SJSA1 (cell line): ENCODE measurements at regions not wholly inside any gene's neighbourhood (a gene's known extent, or its start where the extent isn't known, plus 50 kb on each side); places are given as distances from the start of the nearest gene placed in this dataset.

ENCODE experiments used
- DNase-seq, 2 experiments: peaks; one replicate each; pipeline ENCODE4 v3.0.0-alpha.2; 2015 to 2020; ENCODE audit warnings: low spot score in 2 of 2, low read depth in 1 of 2
- H3K27ac ChIP-seq: fragments of 250-450 bp; sonication (Bioruptor Pico); 2 replicates; pipeline ENCODE4 v1.5.1; 2020; ENCODE audit warnings: mild to moderate bottlenecking, moderate library complexity
- H3K27me3 ChIP-seq: fragments of 250-450 bp; sonication (Bioruptor Pico); replicated peaks from 2 replicates; pipeline ENCODE4 v1.5.1; 2020; ENCODE audit warnings: mild to moderate bottlenecking, moderate library complexity
- H3K36me3 ChIP-seq: fragments of 250-450 bp; sonication (Bioruptor Pico); 2 replicates; pipeline ENCODE4 v1.5.1; 2020; ENCODE audit warnings: mild to moderate bottlenecking
- H3K4me1 ChIP-seq: fragments of 250-450 bp; sonication (Bioruptor Pico); replicated peaks from 2 replicates; pipeline ENCODE4 v1.6.1; 2021; ENCODE audit warnings: mild to moderate bottlenecking
- H3K4me3 ChIP-seq: fragments of 250-450 bp; sonication (Bioruptor Pico); 2 replicates; pipeline ENCODE4 v1.5.1; 2020; ENCODE audit warnings: mild to moderate bottlenecking
- H3K9me3 ChIP-seq: fragments of 250-450 bp; sonication (Bioruptor Pico); replicated peaks from 2 replicates; pipeline ENCODE4 v1.5.1; 2020; ENCODE audit warnings: mild to moderate bottlenecking

DNA sequence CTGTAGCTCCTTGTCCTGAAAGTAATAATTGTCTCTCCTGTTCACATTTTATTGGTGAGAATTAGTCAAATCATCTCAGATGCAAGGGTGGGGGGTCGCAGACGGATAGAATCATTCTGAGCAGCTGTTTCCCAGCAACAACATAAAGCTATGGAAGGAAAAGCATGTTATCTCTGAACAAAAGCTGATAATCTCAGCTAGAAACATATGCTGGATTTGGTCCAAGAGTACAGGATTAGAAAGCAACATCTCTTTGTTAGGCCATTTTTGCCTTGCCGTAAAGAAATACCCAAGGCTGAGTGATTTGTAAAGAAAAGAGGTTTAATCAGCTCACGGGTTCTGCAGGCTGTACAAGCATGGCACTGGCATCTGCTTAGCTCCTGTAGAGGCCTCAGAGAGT is 472.8 kb upstream of the BOD1L1 start:
- Histone ChIP-seq H3K27me3 (no peaks in the 10 kb centered on the region), H3K9me3 (no peaks in the 10 kb centered on the region), H3K27ac (no peak overlapping the region), H3K36me3 (no peaks in the 10 kb centered on the region), H3K4me1 (no peaks in the 10 kb centered on the region), H3K4me3 (no peak overlapping the region)
- DNase-seq: no peak

GRCh38 chr4:14110407-14110806 is 482.9 kb upstream of the BOD1L1 start:
- no peaks in the 10 kb centered on the region for H3K9me3 ChIP-seq
- DNase-seq: no peak
- no peaks in the 10 kb centered on the region for H3K36me3 ChIP-seq
- H3K27ac ChIP-seq: no peak overlapping the region
- no peaks in the 10 kb centered on the region for H3K4me1 ChIP-seq
- H3K27me3 ChIP-seq: no peaks in the 10 kb centered on the region
- H3K4me3 ChIP-seq: no peak overlapping the region

- Histone ChIP-seq H3K27me3 (no peaks in the 10 kb centered on the region), H3K27ac (no peak overlapping the region), H3K4me3 (no peak overlapping the region)
Measured at GRCh38 chr4:14111730-14112181, 484.2 kb upstream of the BOD1L1 start.

DNA sequence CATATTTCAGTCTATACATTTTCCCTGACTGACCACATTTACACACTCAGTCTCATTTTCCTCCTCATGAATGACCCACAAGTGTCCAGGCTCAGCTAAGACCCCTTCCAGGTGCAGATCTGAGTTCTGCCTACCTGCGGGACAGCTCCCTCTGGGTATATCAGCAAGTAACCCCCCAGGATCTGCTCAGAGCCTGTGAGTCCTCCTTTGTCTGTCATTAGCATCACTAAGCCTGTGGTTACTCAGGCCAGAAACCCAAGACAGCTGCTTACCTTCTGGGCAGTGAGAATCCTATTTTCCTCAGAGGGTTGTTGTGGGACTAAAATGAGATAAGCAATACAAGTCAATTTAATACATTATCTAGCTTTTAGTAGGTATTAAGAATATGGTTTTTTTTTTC is 487.6 kb upstream of the BOD1L1 start:
- Histone ChIP-seq H3K36me3 (no peaks in the 10 kb centered on the region), H3K4me1 (no peaks in the 10 kb centered on the region), H3K4me3 (no peak overlapping the region), H3K9me3 (no peaks in the 10 kb centered on the region), H3K27ac (no peak overlapping the region), H3K27me3 (no peaks in the 10 kb centered on the region)
- DNase-seq: no peak

More at GRCh38 chr4:14111730-14112181, 484.2 kb upstream of the BOD1L1 start:
- H3K4me1 ChIP-seq: no peaks in the 10 kb centered on the region
- no peaks in the 10 kb centered on the region for H3K9me3 ChIP-seq
- H3K36me3 ChIP-seq: no peaks in the 10 kb centered on the region
- no peak for DNase-seq

DNA sequence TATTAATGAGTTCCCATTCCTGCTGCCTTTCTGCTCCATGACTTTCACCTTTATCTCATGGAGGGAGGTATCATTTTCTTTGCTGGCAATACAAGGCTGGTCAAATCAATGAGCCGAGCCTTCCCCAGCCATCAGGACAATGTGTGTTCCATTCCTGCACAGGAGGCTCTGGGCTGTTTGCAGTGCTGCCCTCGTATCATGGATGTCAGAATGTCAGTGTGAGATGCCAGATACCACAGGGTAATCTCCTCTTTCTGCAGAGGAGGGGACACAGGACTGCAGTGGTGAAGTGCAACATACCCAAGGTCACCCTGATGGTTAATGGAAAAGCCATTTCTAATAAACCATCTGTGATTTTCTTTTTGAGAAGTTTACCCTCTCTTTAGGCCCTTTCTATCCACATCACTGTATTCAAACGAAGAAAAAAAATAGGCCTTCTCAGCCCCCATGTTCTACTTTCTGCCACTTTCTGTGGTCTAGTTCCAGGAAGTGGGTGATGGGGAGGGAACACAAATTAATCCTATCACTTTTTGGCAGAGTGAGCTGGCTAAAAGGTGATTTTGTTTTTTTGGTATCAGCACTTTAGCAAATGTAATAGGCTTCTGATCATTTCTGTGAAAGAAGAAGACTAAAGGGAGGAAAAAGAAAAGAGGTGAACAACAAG is 490.2 kb upstream of the BOD1L1 start:
- H3K36me3 ChIP-seq: no peaks in the 10 kb centered on the region
- DNase-seq: no peak
- no peaks in the 10 kb centered on the region for H3K9me3 ChIP-seq
- H3K4me1 ChIP-seq: no peaks in the 10 kb centered on the region
- H3K27me3 ChIP-seq: no peaks in the 10 kb centered on the region
- H3K4me3 ChIP-seq: no peak overlapping the region
- no peak overlapping the region for H3K27ac ChIP-seq

GRCh38 chr4:14124816-14125215 is 497.3 kb upstream of the BOD1L1 start:
- Histone ChIP-seq H3K9me3 (no peaks in the 10 kb centered on the region), H3K27ac (no peak overlapping the region), H3K4me3 (no peak overlapping the region), H3K4me1 (no peaks in the 10 kb centered on the region), H3K27me3 (no peaks in the 10 kb centered on the region), H3K36me3 (no peaks in the 10 kb centered on the region)
- no peak for DNase-seq

DNA sequence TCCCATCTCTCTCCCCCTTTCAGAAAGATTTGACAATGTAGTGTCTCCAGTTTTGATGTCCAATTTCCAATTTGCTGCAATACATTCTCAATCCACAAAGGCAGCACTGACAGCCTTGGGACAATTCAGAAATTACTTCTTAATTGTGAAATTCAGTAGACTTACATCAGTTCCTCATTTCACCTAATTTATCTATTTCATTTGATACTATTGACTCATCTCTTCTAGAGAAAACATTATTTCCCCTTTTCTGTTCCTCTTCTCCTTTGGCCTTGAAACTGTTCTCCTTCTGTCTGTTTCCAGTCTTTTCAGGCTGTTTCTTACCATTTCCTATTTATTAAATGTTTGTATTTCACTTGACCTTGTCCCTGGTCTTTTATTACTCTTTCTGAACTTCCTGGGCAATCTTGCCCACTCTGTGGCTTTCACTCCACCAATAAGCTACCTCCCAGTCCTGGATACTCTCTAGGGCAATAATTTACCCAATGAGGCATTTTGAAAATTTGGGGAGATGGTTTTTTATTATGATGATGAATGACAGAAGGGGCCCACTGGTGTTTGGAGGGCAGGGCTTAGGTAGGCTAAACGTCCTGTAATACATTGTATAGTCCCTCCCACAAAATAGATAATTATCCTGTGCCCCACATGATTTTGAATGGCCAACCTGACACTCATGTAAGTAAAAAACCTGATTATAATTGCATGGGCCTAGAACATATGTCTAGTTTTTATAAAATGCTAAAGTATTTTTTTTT is 498.0 kb upstream of the BOD1L1 start:
- Histone ChIP-seq H3K27me3 (no peaks in the 10 kb centered on the region), H3K36me3 (no peaks in the 10 kb centered on the region), H3K4me3 (no peak overlapping the region), H3K9me3 (no peaks in the 10 kb centered on the region), H3K4me1 (no peaks in the 10 kb centered on the region), H3K27ac (no peak overlapping the region)
- DNase-seq: no peak

DNA sequence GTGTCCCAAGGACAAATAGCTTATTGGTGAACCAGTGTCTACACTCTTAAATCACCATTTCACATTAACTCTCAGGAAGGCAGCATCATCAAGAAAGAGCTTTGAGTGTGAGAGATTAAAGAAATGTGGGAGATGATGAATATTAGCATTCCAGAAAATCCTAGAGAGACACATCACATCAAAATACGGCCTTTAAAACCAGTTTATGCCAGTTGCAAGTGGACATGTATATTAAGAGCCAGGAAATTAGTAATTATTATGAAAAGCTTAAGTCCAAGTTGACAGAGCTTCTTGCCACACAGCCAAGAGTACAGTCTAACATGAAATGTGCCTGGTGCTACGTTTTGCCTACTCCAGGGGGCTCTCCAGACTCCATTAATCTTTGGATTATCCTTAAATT is 503.0 kb upstream of the BOD1L1 start:
- no peaks in the 10 kb centered on the region for H3K9me3 ChIP-seq
- H3K27ac ChIP-seq: no peak overlapping the region
- H3K4me3 ChIP-seq: no peak overlapping the region
- H3K36me3 ChIP-seq: no peaks in the 10 kb centered on the region
- no peaks in the 10 kb centered on the region for H3K4me1 ChIP-seq
- no peaks in the 10 kb centered on the region for H3K27me3 ChIP-seq
- no peak for DNase-seq

DNA sequence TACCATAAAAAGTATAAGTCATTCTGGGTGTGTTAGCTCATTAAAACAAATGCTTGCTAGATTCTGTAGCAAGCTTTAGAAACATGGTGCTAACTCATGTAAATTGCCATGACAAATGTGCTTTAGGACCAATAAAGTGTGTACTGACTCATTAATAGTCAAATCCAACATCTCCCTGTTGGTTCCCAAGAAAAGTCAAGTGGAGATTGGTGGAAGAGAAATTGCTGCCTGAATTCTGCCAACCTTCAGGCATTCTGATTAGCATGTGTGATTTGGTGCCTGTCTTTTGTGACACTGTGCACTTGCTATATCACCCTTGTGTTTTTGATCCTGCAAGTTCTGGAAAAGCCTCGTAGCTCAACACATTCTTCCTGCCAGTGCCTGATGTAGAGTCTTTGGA is 503.8 kb upstream of the BOD1L1 start:
- Histone ChIP-seq H3K9me3 (no peaks in the 10 kb centered on the region), H3K27me3 (no peaks in the 10 kb centered on the region), H3K4me1 (no peaks in the 10 kb centered on the region), H3K36me3 (no peaks in the 10 kb centered on the region), H3K4me3 (no peak overlapping the region), H3K27ac (no peak overlapping the region)
- no peak for DNase-seq

GRCh38 chr4:14132301-14132700 is 504.8 kb upstream of the BOD1L1 start:
- Histone ChIP-seq H3K27ac (no peak overlapping the region), H3K27me3 (no peaks in the 10 kb centered on the region), H3K9me3 (no peaks in the 10 kb centered on the region), H3K36me3 (no peaks in the 10 kb centered on the region), H3K4me1 (no peaks in the 10 kb centered on the region), H3K4me3 (no peak overlapping the region)
- no peak for DNase-seq

- Histone ChIP-seq H3K27ac (no peak overlapping the region), H3K9me3 (no peaks in the 10 kb centered on the region), H3K36me3 (no peaks in the 10 kb centered on the region), H3K4me3 (no peak overlapping the region), H3K27me3 (no peaks in the 10 kb centered on the region), H3K4me1 (no peaks in the 10 kb centered on the region)
- no peak for DNase-seq
Measured at GRCh38 chr4:14138106-14138505, 510.6 kb upstream of the BOD1L1 start.

DNA sequence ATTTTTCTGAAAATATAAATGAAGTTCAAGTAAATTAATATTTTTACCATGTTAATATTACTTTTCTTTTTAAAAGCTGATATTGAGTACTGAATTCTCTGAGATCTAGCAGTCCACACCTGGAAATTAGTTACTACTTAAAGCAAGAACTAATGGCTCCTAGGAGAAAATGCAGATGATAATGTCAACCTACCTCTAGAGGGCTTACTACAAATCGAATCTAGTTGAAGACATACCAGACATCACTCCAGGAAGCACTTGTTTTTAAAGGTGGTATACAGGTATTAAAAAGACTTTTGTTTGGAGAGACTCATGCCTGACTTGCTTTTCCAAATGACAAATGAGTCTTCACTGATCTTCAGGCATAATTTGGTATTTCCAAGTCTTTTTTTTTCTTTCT is 516.4 kb upstream of the BOD1L1 start:
- no peaks in the 10 kb centered on the region for H3K9me3 ChIP-seq
- no peaks in the 10 kb centered on the region for H3K36me3 ChIP-seq
- H3K4me3 ChIP-seq: no peak overlapping the region
- DNase-seq: no peak
- no peaks in the 10 kb centered on the region for H3K4me1 ChIP-seq
- H3K27ac ChIP-seq: no peak overlapping the region
- H3K27me3 ChIP-seq: no peaks in the 10 kb centered on the region

DNA sequence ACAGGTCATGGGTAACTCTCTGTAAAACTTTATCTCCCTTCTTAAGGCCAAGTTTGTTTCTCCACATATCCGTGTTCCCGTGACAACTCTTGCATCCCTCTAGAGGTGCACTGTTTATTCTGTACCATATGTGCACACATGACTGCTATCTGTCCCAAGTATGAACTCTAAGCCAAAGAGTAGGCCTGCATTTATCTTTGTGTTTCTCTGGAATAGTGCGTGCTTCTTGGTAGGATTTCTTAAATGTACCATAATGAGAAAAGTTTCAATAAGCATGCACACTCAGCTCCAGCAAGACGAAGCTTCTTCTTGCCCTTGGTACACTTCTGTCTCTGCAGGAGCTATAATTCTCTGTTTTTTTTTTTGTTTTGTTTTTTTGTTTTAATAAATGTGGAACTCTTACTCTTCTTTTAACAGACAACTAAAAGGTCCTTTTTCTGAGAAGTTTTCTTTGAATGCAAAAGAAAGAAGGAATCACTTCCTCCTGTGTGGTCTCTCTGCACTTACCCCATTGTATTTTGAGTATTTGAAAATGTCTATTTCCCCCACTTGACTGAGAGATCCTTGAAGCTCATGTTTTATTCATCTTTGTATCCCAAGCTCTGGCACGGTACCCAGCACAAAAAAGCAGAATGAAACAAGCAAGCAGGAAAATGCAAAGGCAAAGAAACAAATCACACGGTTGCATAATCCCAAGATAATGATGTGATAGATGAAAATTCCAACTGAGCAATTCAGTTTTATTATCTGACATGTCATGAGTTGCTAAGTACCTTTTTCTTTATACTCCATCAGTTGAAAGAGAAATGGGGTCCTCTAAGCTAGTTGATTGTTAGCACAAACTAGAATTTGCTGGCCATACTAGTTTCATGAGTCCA is 521.9 kb upstream of the BOD1L1 start:
- Histone ChIP-seq H3K4me1 (no peaks in the 10 kb centered on the region), H3K9me3 (no peaks in the 10 kb centered on the region), H3K27me3 (no peaks in the 10 kb centered on the region), H3K27ac (no peak overlapping the region), H3K4me3 (no peak overlapping the region), H3K36me3 (no peaks in the 10 kb centered on the region)
- DNase-seq: no peak

- Histone ChIP-seq H3K27me3 (no peaks in the 10 kb centered on the region), H3K36me3 (no peaks in the 10 kb centered on the region), H3K4me3 (no peak overlapping the region), H3K27ac (no peak overlapping the region), H3K9me3 (no peaks in the 10 kb centered on the region), H3K4me1 (no peaks in the 10 kb centered on the region)
- no peak for DNase-seq
Measured at GRCh38 chr4:14151101-14151500, 523.6 kb upstream of the BOD1L1 start.
